ENCODE measurements at regions not wholly inside any gene's neighbourhood (a gene's known extent, or its start where the extent isn't known, plus 50 kb on each side); places are given as distances from the start of the nearest gene placed in this dataset.

GRCh38 chr5:14988223-14988622 lies 116.6 kb upstream of the ANKH start:
- no peaks in the 10 kb centered on the region for H3K36me3 Mint-ChIP-seq (ENCODE audit: insufficient read depth, unreplicated experiment)
- no peak for TF ChIP-seq CTCF (IDR thresholded peaks at IDR 0.05; ENCODE audit: unreplicated experiment)
- no peaks in the 10 kb centered on the region for H3K9me3 Mint-ChIP-seq (ENCODE audit: low read depth, unreplicated experiment)
- BruUV-seq (replicated peaks), result no TSS peak
- intact Hi-C loops (cut with micrococcal nuclease; ENCODE audit: unreplicated experiment), result no loop called here
- no peaks in the 10 kb centered on the region for H3K4me1 Mint-ChIP-seq (ENCODE audit: low read depth, unreplicated experiment)
- CTCF ChIA-PET, result no interaction called here
- no peak for DNase-seq
- H3K4me3 Mint-ChIP-seq (ENCODE audit: low read depth, unreplicated experiment), result no peak overlapping the region
- H3K27me3 Mint-ChIP-seq (ENCODE audit: unreplicated experiment), result no peaks in the 10 kb centered on the region
- H3K27ac Mint-ChIP-seq (ENCODE audit: unreplicated experiment), result no peak overlapping the region

- Mint-ChIP-seq H3K27me3 (ENCODE audit: unreplicated experiment) (no peaks in the 10 kb centered on the region), H3K9me3 (ENCODE audit: low read depth, unreplicated experiment) (peaks cover 3% of the 10 kb centered on the region), H3K27ac (ENCODE audit: unreplicated experiment) (no peak overlapping the region), H3K36me3 (ENCODE audit: insufficient read depth, unreplicated experiment) (no peaks in the 10 kb centered on the region), H3K4me3 (ENCODE audit: low read depth, unreplicated experiment) (no peak overlapping the region), H3K4me1 (ENCODE audit: low read depth, unreplicated experiment) (no peaks in the 10 kb centered on the region)
- intact Hi-C loops (cut with micrococcal nuclease; ENCODE audit: unreplicated experiment), result no loop called here
- CTCF ChIA-PET, result no interaction called here
- no peak for TF ChIP-seq CTCF (IDR thresholded peaks at IDR 0.05; ENCODE audit: unreplicated experiment)
- no peak for DNase-seq
- no TSS peak for BruUV-seq (replicated peaks)
Measured at GRCh38 chr5:14986413-14986812, 114.8 kb upstream of the ANKH start.

GRCh38 chr5:14983666-14984441 lies 112.3 kb upstream of the ANKH start:
- DNase-seq, result no peak
- CTCF ChIA-PET, result no interaction called here
- intact Hi-C loops (cut with micrococcal nuclease; ENCODE audit: unreplicated experiment), result no loop called here

GRCh38 chr5:14980698-14981097 lies 109.1 kb upstream of the ANKH start:
- no peak for TF ChIP-seq CTCF (IDR thresholded peaks at IDR 0.05; ENCODE audit: unreplicated experiment)
- no TSS peak for BruUV-seq (replicated peaks)
- H3K27me3 Mint-ChIP-seq (ENCODE audit: unreplicated experiment), result no peaks in the 10 kb centered on the region
- H3K4me3 Mint-ChIP-seq (ENCODE audit: low read depth, unreplicated experiment), result no peak overlapping the region
- H3K4me1 Mint-ChIP-seq (ENCODE audit: low read depth, unreplicated experiment), result peaks cover 25% of the 10 kb centered on the region
- no peak for DNase-seq
- intact Hi-C loops (cut with micrococcal nuclease; ENCODE audit: unreplicated experiment), result no loop called here
- CTCF ChIA-PET, result no interaction called here
- H3K27ac Mint-ChIP-seq (ENCODE audit: unreplicated experiment), result no peak overlapping the region
- H3K9me3 Mint-ChIP-seq (ENCODE audit: low read depth, unreplicated experiment), result peaks cover 16% of the 10 kb centered on the region
- no peaks in the 10 kb centered on the region for H3K36me3 Mint-ChIP-seq (ENCODE audit: insufficient read depth, unreplicated experiment)

More at GRCh38 chr5:14983666-14984441, 112.3 kb upstream of the ANKH start:
- H3K27ac Mint-ChIP-seq (ENCODE audit: unreplicated experiment), result no peak overlapping the region
- no peaks in the 10 kb centered on the region for H3K27me3 Mint-ChIP-seq (ENCODE audit: unreplicated experiment)
- peaks cover 6% of the 10 kb centered on the region for H3K4me1 Mint-ChIP-seq (ENCODE audit: low read depth, unreplicated experiment)
- H3K36me3 Mint-ChIP-seq (ENCODE audit: insufficient read depth, unreplicated experiment), result no peaks in the 10 kb centered on the region
- no peak for TF ChIP-seq CTCF (IDR thresholded peaks at IDR 0.05; ENCODE audit: unreplicated experiment)
- H3K4me3 Mint-ChIP-seq (ENCODE audit: low read depth, unreplicated experiment), result no peak overlapping the region
- H3K9me3 Mint-ChIP-seq (ENCODE audit: low read depth, unreplicated experiment), result peaks cover 16% of the 10 kb centered on the region
- BruUV-seq (replicated peaks), result no TSS peak

All from Calu3 (cell line).